ENCODE measurements at regions not wholly inside any gene's neighbourhood (a gene's known extent, or its start where the extent isn't known, plus 50 kb on each side); places are given as distances from the start of the nearest gene placed in this dataset.
"Not testable (repeated sequence)": the region's sequence is repeated elsewhere in the genome, so short reads cannot be mapped to it uniquely, and the experiment has no call there.

- in situ Hi-C loops (cut with MboI; ENCODE audit: low sequenced_read_pairs): no loop called here
- H3K36me3 ChIP-seq (replicated peaks): no peaks in the 10 kb centered on the region
- H3K4me1 ChIP-seq: no peaks in the 10 kb centered on the region
- H3K4me3 ChIP-seq: no peak overlapping the region
- no peaks in the 10 kb centered on the region; the same call in 1 of the 2 replicates for H3K27me3 ChIP-seq (ENCODE audit: low read depth)
- DNase-seq (ENCODE audit: low spot score in 2 of 2): no peak
- no peaks in the 10 kb centered on the region for H3K9me3 ChIP-seq
Measured at GRCh38 chr3:126292318-126293070, 64.7 kb downstream of the KLF15 start.

GRCh38 chr3:126291537-126291936, 65.7 kb downstream of the KLF15 start:
- in situ Hi-C loops (cut with MboI; ENCODE audit: low sequenced_read_pairs): no loop called here
- Histone ChIP-seq H3K36me3 (replicated peaks) (no peaks in the 10 kb centered on the region), H3K4me1 (no peaks in the 10 kb centered on the region; the same call in 1 of the 2 replicates), H3K4me3 (no peak overlapping the region), H3K9me3 (no peaks in the 10 kb centered on the region), H3K27me3 (ENCODE audit: low read depth) (no peaks in the 10 kb centered on the region; the same call in 1 of the 2 replicates)
- no peak for DNase-seq (ENCODE audit: low spot score in 2 of 2)

- H3K27me3 ChIP-seq (ENCODE audit: low read depth): no peaks in the 10 kb centered on the region; the same call in 1 of the 2 replicates
- no peak for DNase-seq (ENCODE audit: low spot score in 2 of 2)
- H3K36me3 ChIP-seq (replicated peaks): no peaks in the 10 kb centered on the region
- H3K4me3 ChIP-seq: no peak overlapping the region
- H3K9me3 ChIP-seq: no peaks in the 10 kb centered on the region
- in situ Hi-C loops (cut with MboI; ENCODE audit: low sequenced_read_pairs): no loop called here
- no peaks in the 10 kb centered on the region; the same call in 1 of the 2 replicates for H3K4me1 ChIP-seq
Measured at GRCh38 chr3:126291061-126291460, 66.1 kb downstream of the KLF15 start.

GRCh38 chr3:126290325-126290724, 66.9 kb downstream of the KLF15 start:
- DNase-seq (ENCODE audit: low spot score in 2 of 2): no peak
- H3K27me3 ChIP-seq (ENCODE audit: low read depth): no peaks in the 10 kb centered on the region; the same call in 1 of the 2 replicates
- H3K9me3 ChIP-seq: no peaks in the 10 kb centered on the region
- H3K4me3 ChIP-seq: no peak overlapping the region
- no peaks in the 10 kb centered on the region; the same call in 1 of the 2 replicates for H3K4me1 ChIP-seq
- H3K36me3 ChIP-seq (replicated peaks): no peaks in the 10 kb centered on the region
- in situ Hi-C loops (cut with MboI; ENCODE audit: low sequenced_read_pairs): no loop called here

- no peak overlapping the region for H3K4me3 ChIP-seq
- H3K36me3 ChIP-seq (replicated peaks): no peaks in the 10 kb centered on the region
- DNase-seq (ENCODE audit: low spot score in 2 of 2): no peak
- no peaks in the 10 kb centered on the region; the same call in 1 of the 2 replicates for H3K4me1 ChIP-seq
- H3K9me3 ChIP-seq: no peaks in the 10 kb centered on the region
- in situ Hi-C loops (cut with MboI; ENCODE audit: low sequenced_read_pairs): no loop called here
- H3K27me3 ChIP-seq (ENCODE audit: low read depth): no peaks in the 10 kb centered on the region; the same call in 1 of the 2 replicates
Measured at GRCh38 chr3:126289096-126289495, 68.1 kb downstream of the KLF15 start.

GRCh38 chr3:126288314-126288713, 68.9 kb downstream of the KLF15 start:
- no peaks in the 10 kb centered on the region for H3K9me3 ChIP-seq
- no peaks in the 10 kb centered on the region; the same call in 1 of the 2 replicates for H3K4me1 ChIP-seq
- H3K4me3 ChIP-seq: no peak overlapping the region
- H3K27me3 ChIP-seq (ENCODE audit: low read depth): no peaks in the 10 kb centered on the region; the same call in 1 of the 2 replicates
- H3K36me3 ChIP-seq (replicated peaks): no peaks in the 10 kb centered on the region
- in situ Hi-C loops (cut with MboI; ENCODE audit: low sequenced_read_pairs): no loop called here
- DNase-seq (ENCODE audit: low spot score in 2 of 2): no peak

GRCh38 chr3:126287536-126288241, 69.5 kb downstream of the KLF15 start:
- no peaks in the 10 kb centered on the region for H3K36me3 ChIP-seq (replicated peaks)
- H3K4me3 ChIP-seq: no peak overlapping the region
- in situ Hi-C loops (cut with MboI; ENCODE audit: low sequenced_read_pairs): no loop called here
- H3K9me3 ChIP-seq: no peaks in the 10 kb centered on the region
- no peaks in the 10 kb centered on the region; the same call in 1 of the 2 replicates for H3K4me1 ChIP-seq
- peak in 1 of 2 experiments; percentile 59 for DNase-seq (ENCODE audit: low spot score in 2 of 2)
- H3K27me3 ChIP-seq (ENCODE audit: low read depth): no peaks in the 10 kb centered on the region; the same call in 1 of the 2 replicates

- H3K9me3 ChIP-seq: no peaks in the 10 kb centered on the region
- in situ Hi-C loops (cut with MboI; ENCODE audit: low sequenced_read_pairs): no loop called here
- H3K4me3 ChIP-seq: no peak overlapping the region
- no peaks in the 10 kb centered on the region; the same call in 1 of the 2 replicates for H3K27me3 ChIP-seq (ENCODE audit: low read depth)
- DNase-seq (ENCODE audit: low spot score in 2 of 2): no peak
- H3K4me1 ChIP-seq: no peaks in the 10 kb centered on the region; the same call in 1 of the 2 replicates
- no peaks in the 10 kb centered on the region for H3K36me3 ChIP-seq (replicated peaks)
Measured at GRCh38 chr3:126287171-126287535, 70.1 kb downstream of the KLF15 start.

- Histone ChIP-seq H3K4me3 (no peak overlapping the region), H3K36me3 (replicated peaks) (no peaks in the 10 kb centered on the region), H3K9me3 (no peaks in the 10 kb centered on the region), H3K4me1 (no peaks in the 10 kb centered on the region; the same call in 1 of the 2 replicates), H3K27me3 (ENCODE audit: low read depth) (no peaks in the 10 kb centered on the region; the same call in 1 of the 2 replicates)
- in situ Hi-C loops (cut with MboI; ENCODE audit: low sequenced_read_pairs): no loop called here
- no peak for DNase-seq (ENCODE audit: low spot score in 2 of 2)
Measured at GRCh38 chr3:126285369-126285768, 71.8 kb downstream of the KLF15 start.

GRCh38 chr3:126284258-126284904, 72.8 kb downstream of the KLF15 start:
- no peak for DNase-seq (ENCODE audit: low spot score in 2 of 2)
- in situ Hi-C loops (cut with MboI; ENCODE audit: low sequenced_read_pairs): no loop called here
- Histone ChIP-seq H3K27me3 (ENCODE audit: low read depth) (no peaks in the 10 kb centered on the region; the same call in 1 of the 2 replicates), H3K4me3 (no peak overlapping the region), H3K4me1 (no peaks in the 10 kb centered on the region; the same call in 1 of the 2 replicates), H3K9me3 (no peaks in the 10 kb centered on the region), H3K36me3 (replicated peaks) (no peaks in the 10 kb centered on the region)

- DNase-seq (ENCODE audit: low spot score in 2 of 2); H3K4me1 ChIP-seq; H3K9me3 ChIP-seq; H3K4me3 ChIP-seq; H3K36me3 ChIP-seq (replicated peaks); in situ Hi-C loops (cut with MboI; ENCODE audit: low sequenced_read_pairs); H3K27me3 ChIP-seq (ENCODE audit: low read depth): not testable (repeated sequence)
Measured at GRCh38 chr3:126283651-126284050, 73.6 kb downstream of the KLF15 start.

- no peaks in the 10 kb centered on the region for H3K9me3 ChIP-seq
- H3K4me1 ChIP-seq: no peaks in the 10 kb centered on the region
- no peak for DNase-seq (ENCODE audit: low spot score in 2 of 2)
- H3K4me3 ChIP-seq: no peak overlapping the region
- no peaks in the 10 kb centered on the region for H3K36me3 ChIP-seq (replicated peaks)
- in situ Hi-C loops (cut with MboI; ENCODE audit: low sequenced_read_pairs): no loop called here
- H3K27me3 ChIP-seq (ENCODE audit: low read depth): no peaks in the 10 kb centered on the region
Measured at GRCh38 chr3:126279853-126280252, 77.4 kb downstream of the KLF15 start.

- Histone ChIP-seq H3K27me3 (ENCODE audit: low read depth) (no peaks in the 10 kb centered on the region), H3K36me3 (replicated peaks) (no peaks in the 10 kb centered on the region), H3K4me3 (no peak overlapping the region), H3K9me3 (no peaks in the 10 kb centered on the region), H3K4me1 (no peaks in the 10 kb centered on the region)
- in situ Hi-C loops (cut with MboI; ENCODE audit: low sequenced_read_pairs): no loop called here
- no peak for DNase-seq (ENCODE audit: low spot score in 2 of 2)
Measured at GRCh38 chr3:126277629-126278378, 79.4 kb downstream of the KLF15 start.
